Activated naive CD4-positive, alpha-beta T cell treated with anti-CD3 and anti-CD28 coated beads, Interleukin-2, amount 50 U/mL, for 72 hours (primary cell): ENCODE measurements at regions not wholly inside any gene's neighbourhood (a gene's known extent, or its start where the extent isn't known, plus 50 kb on each side); places are given as distances from the start of the nearest gene placed in this dataset.

Experiments
- ATAC-seq, 2 donors: fragments of 150-1000 bp; cut with Tn5 transposase; 2 replicates each; pipeline ENCODE4 v1.10.0; 2021; ENCODE audit warnings: mild to moderate bottlenecking in 2 of 2, moderate library complexity in 2 of 2
- DNase-seq, 2 donors: peaks; one replicate each; pipeline ENCODE4 v3.0.0; 2021 to 2022; ENCODE audit warnings: low spot score in 2 of 2
- H3K27ac Mint-ChIP-seq, 2 donors: one replicate each; pipeline ENCODE4 v1.8.0; 2022; ENCODE audit warnings: mild to moderate bottlenecking in 2 of 2, mixed read lengths in 2 of 2
- H3K36me3 Mint-ChIP-seq, 2 donors: one replicate each; pipeline ENCODE4 v1.8.0; 2022; ENCODE audit warnings: mixed read lengths in 2 of 2
- H3K9me3 Mint-ChIP-seq, 2 donors: one replicate each; pipeline ENCODE4 v1.8.0; 2022; ENCODE audit warnings: mixed read lengths in 2 of 2

GRCh38 chr1:172906778-172907592 lies 143.8 kb downstream of the TNFSF18 start:
- peak; percentile 40 to 59 for ATAC-seq
- no peak for DNase-seq

GRCh38 chr1:172907834-172908326 lies 142.9 kb downstream of the TNFSF18 start:
- H3K36me3 Mint-ChIP-seq = peaks cover 4 to 12% of the 10 kb centered on the region in 2 donors
- ATAC-seq = no peak
- H3K9me3 Mint-ChIP-seq = peaks cover 3% of the 10 kb centered on the region in 2 donors
- H3K27ac Mint-ChIP-seq = no peak overlapping the region
- no peak for DNase-seq

More at GRCh38 chr1:172906778-172907592, 143.8 kb downstream of the TNFSF18 start:
- Mint-ChIP-seq H3K36me3 (peaks cover 0 to 3% of the 10 kb centered on the region in 2 donors), H3K9me3 (no peaks in the 10 kb centered on the region), H3K27ac (no peak overlapping the region)

GRCh38 chr1:172909606-172910326 lies 141.0 kb downstream of the TNFSF18 start:
- no peak for ATAC-seq
- H3K27ac Mint-ChIP-seq = no peak overlapping the region

GRCh38 chr1:172912765-172913260 lies 137.9 kb downstream of the TNFSF18 start:
- peak overlapping the region in 1 of 2 donors; percentile 58 for H3K27ac Mint-ChIP-seq
- ATAC-seq = no peak
- peaks cover 14 to 29% of the 10 kb centered on the region in 2 donors for H3K36me3 Mint-ChIP-seq
- no peak for DNase-seq
- H3K9me3 Mint-ChIP-seq = peaks cover 17 to 24% of the 10 kb centered on the region in 2 donors

More at GRCh38 chr1:172909606-172910326, 141.0 kb downstream of the TNFSF18 start:
- DNase-seq = no peak
- Mint-ChIP-seq H3K36me3 (peaks cover 14 to 21% of the 10 kb centered on the region in 2 donors), H3K9me3 (peaks cover 12% of the 10 kb centered on the region in 2 donors)

- peaks cover 14 to 29% of the 10 kb centered on the region in 2 donors for H3K36me3 Mint-ChIP-seq
- H3K9me3 Mint-ChIP-seq = peaks cover 17 to 24% of the 10 kb centered on the region in 2 donors
- DNase-seq = no peak
- ATAC-seq = no peak
- no peak overlapping the region for H3K27ac Mint-ChIP-seq
Measured at GRCh38 chr1:172914501-172915144, 136.1 kb downstream of the TNFSF18 start.

- peaks cover 17 to 24% of the 10 kb centered on the region in 2 donors for H3K9me3 Mint-ChIP-seq
- H3K27ac Mint-ChIP-seq = no peak overlapping the region
- no peak for DNase-seq
- H3K36me3 Mint-ChIP-seq = peaks cover 14 to 29% of the 10 kb centered on the region in 2 donors
- no peak for ATAC-seq
Measured at GRCh38 chr1:172915271-172915670, 135.5 kb downstream of the TNFSF18 start.

GRCh38 chr1:172916116-172916515 lies 134.6 kb downstream of the TNFSF18 start:
- H3K27ac Mint-ChIP-seq = no peak overlapping the region
- DNase-seq = no peak

GRCh38 chr1:172917972-172918371 lies 132.8 kb downstream of the TNFSF18 start:
- H3K36me3 Mint-ChIP-seq = peaks cover 8 to 16% of the 10 kb centered on the region in 2 donors
- H3K9me3 Mint-ChIP-seq = peaks cover 13 to 19% of the 10 kb centered on the region in 2 donors

More at GRCh38 chr1:172916116-172916515, 134.6 kb downstream of the TNFSF18 start:
- H3K9me3 Mint-ChIP-seq = peaks cover 17 to 24% of the 10 kb centered on the region in 2 donors
- peaks cover 14 to 29% of the 10 kb centered on the region in 2 donors for H3K36me3 Mint-ChIP-seq
- ATAC-seq = no peak

GRCh38 chr1:172918478-172918877 lies 132.3 kb downstream of the TNFSF18 start:
- Mint-ChIP-seq H3K36me3 (peaks cover 3 to 11% of the 10 kb centered on the region in 2 donors), H3K9me3 (peaks cover 8 to 14% of the 10 kb centered on the region in 2 donors), H3K27ac (no peak overlapping the region)
- ATAC-seq (no peak), DNase-seq (no peak)

More at GRCh38 chr1:172917972-172918371, 132.8 kb downstream of the TNFSF18 start:
- DNase-seq (no peak), ATAC-seq (no peak)
- H3K27ac Mint-ChIP-seq = no peak overlapping the region

- DNase-seq (no peak), ATAC-seq (no peak)
- Mint-ChIP-seq H3K27ac (no peak overlapping the region), H3K9me3 (peaks cover 0 to 5% of the 10 kb centered on the region in 2 donors), H3K36me3 (no peaks in the 10 kb centered on the region)
Measured at GRCh38 chr1:172926070-172926469, 124.7 kb downstream of the TNFSF18 start.

- peaks cover 0 to 5% of the 10 kb centered on the region in 2 donors for H3K9me3 Mint-ChIP-seq
- no peak overlapping the region for H3K27ac Mint-ChIP-seq
- ATAC-seq = no peak
Measured at GRCh38 chr1:172928412-172928811, 122.3 kb downstream of the TNFSF18 start.

GRCh38 chr1:172929006-172929405 lies 121.7 kb downstream of the TNFSF18 start:
- Mint-ChIP-seq H3K36me3 (no peaks in the 10 kb centered on the region), H3K27ac (no peak overlapping the region), H3K9me3 (peaks cover 0 to 5% of the 10 kb centered on the region in 2 donors)
- ATAC-seq (no peak), DNase-seq (no peak)

More at GRCh38 chr1:172928412-172928811, 122.3 kb downstream of the TNFSF18 start:
- H3K36me3 Mint-ChIP-seq = no peaks in the 10 kb centered on the region
- DNase-seq = no peak

- peaks cover 0 to 5% of the 10 kb centered on the region in 2 donors for H3K9me3 Mint-ChIP-seq
- no peaks in the 10 kb centered on the region for H3K36me3 Mint-ChIP-seq
- no peak for DNase-seq
- no peak for ATAC-seq
- H3K27ac Mint-ChIP-seq = no peak overlapping the region
Measured at GRCh38 chr1:172930142-172930541, 120.6 kb downstream of the TNFSF18 start.

- no peaks in the 10 kb centered on the region for H3K9me3 Mint-ChIP-seq
- no peak overlapping the region for H3K27ac Mint-ChIP-seq
- ATAC-seq (no peak), DNase-seq (no peak)
- no peaks in the 10 kb centered on the region for H3K36me3 Mint-ChIP-seq
Measured at GRCh38 chr1:172931340-172931739, 119.4 kb downstream of the TNFSF18 start.

- H3K36me3 Mint-ChIP-seq = no peaks in the 10 kb centered on the region
Measured at GRCh38 chr1:172931761-172932160, 119.0 kb downstream of the TNFSF18 start.

GRCh38 chr1:172932981-172933380 lies 117.8 kb downstream of the TNFSF18 start:
- H3K9me3 Mint-ChIP-seq = no peaks in the 10 kb centered on the region
- H3K27ac Mint-ChIP-seq = peak overlapping the region in 1 of 2 donors; percentile 10
- no peaks in the 10 kb centered on the region for H3K36me3 Mint-ChIP-seq
- ATAC-seq (no peak), DNase-seq (no peak)

More at GRCh38 chr1:172931761-172932160, 119.0 kb downstream of the TNFSF18 start:
- Mint-ChIP-seq H3K27ac (no peak overlapping the region), H3K9me3 (no peaks in the 10 kb centered on the region)
- no peak for ATAC-seq
- no peak for DNase-seq
